ENCODE measurements at regions not wholly inside any gene's neighbourhood (a gene's known extent, or its start where the extent isn't known, plus 50 kb on each side); places are given as distances from the start of the nearest gene placed in this dataset.

GRCh38 chr20:63119121-63119962, 96.6 kb downstream of the YTHDF1 start:
- TF ChIP-seq CEBPB (IDR thresholded peaks at IDR 0.05) (no peak), USF1 (IDR thresholded peaks at IDR 0.05) (no peak), ZBTB7A (IDR thresholded peaks at IDR 0.05; ENCODE audit: low read depth) (no peak), FOXM1 (IDR thresholded peaks at IDR 0.05; ENCODE audit: borderline replicate concordance, low read depth) (no peak), TAF1 (IDR thresholded peaks at IDR 0.05; ENCODE audit: low read depth) (no peak), TEAD4 (IDR thresholded peaks at IDR 0.05) (no peak), CREB1 (IDR thresholded peaks at IDR 0.05; ENCODE audit: low read depth) (no peak), TCF12 (IDR thresholded peaks at IDR 0.05; ENCODE audit: low read depth) (no peak), EP300 (IDR thresholded peaks at IDR 0.05; ENCODE audit: borderline replicate concordance) (no peak), EGR1 (IDR thresholded peaks at IDR 0.05) (no peak), NFIC (IDR thresholded peaks at IDR 0.05) (no peak), REST (IDR thresholded peaks at IDR 0.05; ENCODE audit: low read depth) (no peak), RAD21 (IDR thresholded peaks at IDR 0.05; ENCODE audit: low read depth) (no peak), YY1 (IDR thresholded peaks at IDR 0.05; ENCODE audit: low read depth) (no peak)
- TF ChIP-seq, protein P1, sequence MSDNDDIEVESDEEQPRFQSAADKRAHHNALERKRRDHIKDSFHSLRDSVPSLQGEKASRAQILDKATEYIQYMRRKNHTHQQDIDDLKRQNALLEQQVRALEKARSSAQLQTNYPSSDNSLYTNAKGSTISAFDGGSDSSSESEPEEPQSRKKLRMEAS (IDR thresholded peaks at IDR 0.05), result no peak

GRCh38 chr20:63118303-63119120, 97.4 kb downstream of the YTHDF1 start:
- no peak for TF ChIP-seq CREB1 (IDR thresholded peaks at IDR 0.05; ENCODE audit: low read depth)
- TF ChIP-seq USF1 (IDR thresholded peaks at IDR 0.05), result no peak
- TF ChIP-seq TCF12 (IDR thresholded peaks at IDR 0.05; ENCODE audit: low read depth), result no peak
- TF ChIP-seq TAF1 (IDR thresholded peaks at IDR 0.05; ENCODE audit: low read depth), result no peak
- no peak for TF ChIP-seq CEBPB (IDR thresholded peaks at IDR 0.05)
- TF ChIP-seq REST (IDR thresholded peaks at IDR 0.05; ENCODE audit: low read depth), result no peak
- TF ChIP-seq FOXM1 (IDR thresholded peaks at IDR 0.05; ENCODE audit: borderline replicate concordance, low read depth), result no peak
- TF ChIP-seq, protein P1 (IDR thresholded peaks at IDR 0.05), result no peak
- no peak for TF ChIP-seq NFIC (IDR thresholded peaks at IDR 0.05)
- no peak for TF ChIP-seq RAD21 (IDR thresholded peaks at IDR 0.05; ENCODE audit: low read depth)
- TF ChIP-seq TEAD4 (IDR thresholded peaks at IDR 0.05), result no peak
- no peak for TF ChIP-seq EP300 (IDR thresholded peaks at IDR 0.05; ENCODE audit: borderline replicate concordance)
- TF ChIP-seq EGR1 (IDR thresholded peaks at IDR 0.05), result no peak
- TF ChIP-seq YY1 (IDR thresholded peaks at IDR 0.05; ENCODE audit: low read depth), result no peak
- no peak for TF ChIP-seq ZBTB7A (IDR thresholded peaks at IDR 0.05; ENCODE audit: low read depth)

GRCh38 chr20:63117661-63118302, 98.1 kb downstream of the YTHDF1 start:
- TF ChIP-seq EP300 (IDR thresholded peaks at IDR 0.05; ENCODE audit: borderline replicate concordance), result no peak
- no peak for TF ChIP-seq EGR1 (IDR thresholded peaks at IDR 0.05)
- no peak for TF ChIP-seq CREB1 (IDR thresholded peaks at IDR 0.05; ENCODE audit: low read depth)
- no peak for TF ChIP-seq USF1 (IDR thresholded peaks at IDR 0.05)
- TF ChIP-seq REST (IDR thresholded peaks at IDR 0.05; ENCODE audit: low read depth), result no peak
- TF ChIP-seq, protein P1 (IDR thresholded peaks at IDR 0.05), result no peak
- TF ChIP-seq YY1 (IDR thresholded peaks at IDR 0.05; ENCODE audit: low read depth), result no peak
- TF ChIP-seq TAF1 (IDR thresholded peaks at IDR 0.05; ENCODE audit: low read depth), result no peak
